AG09309 (cell line): ENCODE measurements at regions not wholly inside any gene's neighbourhood (a gene's known extent, or its start where the extent isn't known, plus 50 kb on each side); places are given as distances from the start of the nearest gene placed in this dataset.
"Not testable (repeated sequence)": the region's sequence is repeated elsewhere in the genome, so short reads cannot be mapped to it uniquely, and the experiment has no call there.

Experiments used
- DNase-seq: peaks from one replicate; pipeline ENCODE4 v3.0.0-alpha.2; 2010; ENCODE audit warnings: low read depth
- H3K4me3 ChIP-seq: 2 replicates; pipeline ENCODE4 v1.5.1; 2011; ENCODE audit warnings: mild to moderate bottlenecking, low read depth, low read length, moderate library complexity; ENCODE audit not compliant: control insufficient read depth
- TF ChIP-seq, protein P1 (sequence below): IDR thresholded peaks from 2 replicates; pipeline ENCODE4 v1.5.1; 2011; ENCODE audit warnings: mild to moderate bottlenecking, low read depth, low read length, inconsistent platforms; ENCODE audit not compliant: insufficient read depth, control insufficient read depth; ENCODE audit errors: missing control alignments

DNA sequence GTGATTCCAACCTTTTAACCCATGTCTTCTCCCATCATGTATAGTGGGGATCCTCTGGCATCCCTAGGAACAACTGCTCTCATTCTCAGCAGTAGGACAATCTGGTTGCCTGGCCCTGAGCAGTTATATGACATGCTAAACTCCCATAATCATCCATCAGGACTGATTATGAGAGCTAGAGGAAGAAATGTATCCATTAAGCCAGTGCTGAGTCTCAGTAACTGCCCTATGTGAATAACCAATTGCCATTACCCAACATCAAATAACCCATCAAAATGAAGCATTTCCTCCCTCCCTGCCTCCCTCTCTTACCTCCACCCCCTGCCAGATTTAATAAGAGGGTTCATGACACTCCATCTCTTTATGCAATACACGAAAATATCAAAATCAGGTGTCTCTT, 277.6 kb downstream of the NXPE2 start:
- no peak overlapping the region for H3K4me3 ChIP-seq
- DNase-seq = no peak
- TF ChIP-seq, protein P1, sequence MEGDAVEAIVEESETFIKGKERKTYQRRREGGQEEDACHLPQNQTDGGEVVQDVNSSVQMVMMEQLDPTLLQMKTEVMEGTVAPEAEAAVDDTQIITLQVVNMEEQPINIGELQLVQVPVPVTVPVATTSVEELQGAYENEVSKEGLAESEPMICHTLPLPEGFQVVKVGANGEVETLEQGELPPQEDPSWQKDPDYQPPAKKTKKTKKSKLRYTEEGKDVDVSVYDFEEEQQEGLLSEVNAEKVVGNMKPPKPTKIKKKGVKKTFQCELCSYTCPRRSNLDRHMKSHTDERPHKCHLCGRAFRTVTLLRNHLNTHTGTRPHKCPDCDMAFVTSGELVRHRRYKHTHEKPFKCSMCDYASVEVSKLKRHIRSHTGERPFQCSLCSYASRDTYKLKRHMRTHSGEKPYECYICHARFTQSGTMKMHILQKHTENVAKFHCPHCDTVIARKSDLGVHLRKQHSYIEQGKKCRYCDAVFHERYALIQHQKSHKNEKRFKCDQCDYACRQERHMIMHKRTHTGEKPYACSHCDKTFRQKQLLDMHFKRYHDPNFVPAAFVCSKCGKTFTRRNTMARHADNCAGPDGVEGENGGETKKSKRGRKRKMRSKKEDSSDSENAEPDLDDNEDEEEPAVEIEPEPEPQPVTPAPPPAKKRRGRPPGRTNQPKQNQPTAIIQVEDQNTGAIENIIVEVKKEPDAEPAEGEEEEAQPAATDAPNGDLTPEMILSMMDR = no peak

DNA sequence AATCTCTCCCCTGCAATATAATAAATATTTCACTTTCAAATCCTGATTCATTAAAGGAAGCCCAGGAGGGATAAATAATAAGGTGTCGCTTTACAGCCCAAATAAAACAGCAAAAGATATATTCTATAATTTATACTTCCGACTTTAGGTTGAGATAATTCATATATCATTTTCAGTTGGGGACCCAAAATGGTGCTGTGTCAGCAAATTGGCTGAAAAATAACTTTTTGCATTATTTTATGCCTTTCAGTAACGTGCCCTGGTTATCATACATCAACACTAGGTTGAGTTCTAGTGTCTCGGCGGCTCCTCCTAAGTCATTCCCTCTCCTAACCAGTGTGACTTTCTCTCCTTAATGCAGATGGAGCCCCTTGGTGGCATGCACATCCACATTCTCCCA, 278.2 kb downstream of the NXPE2 start:
- TF ChIP-seq, protein P1 = no peak
- no peak for DNase-seq
- H3K4me3 ChIP-seq = no peak overlapping the region

DNA sequence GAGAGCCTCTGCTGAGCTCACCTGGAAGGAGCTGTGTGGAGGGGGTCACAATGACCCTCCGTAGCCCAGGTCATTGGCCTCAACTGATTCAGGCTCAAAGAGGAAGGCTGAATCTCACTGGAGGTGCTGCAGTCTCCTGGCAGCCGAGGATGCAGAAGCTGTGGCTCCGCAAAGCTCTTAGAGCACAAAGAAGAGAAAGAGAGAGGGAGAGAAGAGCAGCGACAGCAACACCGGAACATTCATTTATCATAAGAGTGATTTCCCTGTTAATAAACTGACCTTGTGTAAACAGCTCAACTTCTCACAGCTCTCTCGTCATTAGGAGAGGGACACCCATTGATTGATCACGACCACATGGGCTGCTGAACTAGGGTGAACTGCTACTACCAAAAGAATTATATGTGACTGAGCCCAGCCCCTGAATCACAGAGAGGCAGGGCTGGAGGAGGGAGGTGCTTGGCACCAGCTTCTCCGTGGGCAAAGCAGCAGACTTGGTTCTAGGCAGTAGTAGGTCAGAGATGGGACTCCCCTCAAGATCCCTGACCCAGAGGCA, 281.7 kb downstream of the NXPE2 start:
- no peak for DNase-seq
- TF ChIP-seq, protein P1 = no peak
- no peak overlapping the region for H3K4me3 ChIP-seq

DNA sequence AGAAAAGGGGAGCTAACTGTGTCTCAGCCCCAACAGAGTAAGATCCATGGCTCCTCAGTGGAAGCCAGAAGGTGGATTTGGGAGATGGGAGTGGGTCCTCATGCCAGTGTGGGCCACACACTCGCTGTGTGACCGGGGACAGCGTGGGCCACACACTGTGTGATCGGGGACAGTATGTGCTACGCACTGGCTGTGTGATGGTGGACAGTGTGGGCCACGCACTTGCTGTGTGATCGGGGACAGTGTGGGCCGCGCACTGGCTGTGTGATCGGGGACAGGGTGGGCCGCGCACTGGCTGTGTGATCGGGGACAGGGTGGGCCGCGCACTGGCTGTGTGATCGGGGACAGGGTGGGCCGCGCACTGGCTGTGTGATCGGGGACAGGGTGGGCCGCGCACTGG, 282.5 kb downstream of the NXPE2 start:
- not testable (repeated sequence) for DNase-seq, H3K4me3 ChIP-seq

DNA sequence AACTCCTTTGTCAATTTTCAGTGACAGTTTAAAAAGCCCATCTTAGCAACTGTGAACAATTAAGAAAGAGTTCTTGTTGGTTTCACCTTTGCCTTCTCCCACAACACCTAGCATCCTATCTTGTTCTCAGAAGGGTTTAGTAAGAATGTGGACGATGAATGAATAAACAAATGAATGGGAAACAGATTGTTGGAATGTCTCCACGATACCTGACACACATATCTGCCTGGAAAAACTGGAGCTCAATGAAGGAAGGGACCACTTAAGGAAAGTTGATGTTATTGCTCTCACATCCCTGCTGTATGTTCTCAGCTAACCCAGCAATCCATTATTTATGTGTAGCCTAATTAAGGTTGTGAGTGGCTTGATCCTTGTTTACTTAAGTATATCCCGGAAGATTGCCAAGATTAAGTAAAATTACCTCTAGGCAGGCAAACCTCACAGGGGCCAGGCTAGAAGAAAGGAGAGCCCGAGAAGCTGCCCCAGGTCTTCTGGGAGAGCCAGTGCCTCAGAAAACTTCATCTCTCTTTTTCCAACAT, 286.4 kb downstream of the NXPE2 start:
- DNase-seq = no peak
- TF ChIP-seq, protein P1 = no peak
- no peak overlapping the region for H3K4me3 ChIP-seq

DNA sequence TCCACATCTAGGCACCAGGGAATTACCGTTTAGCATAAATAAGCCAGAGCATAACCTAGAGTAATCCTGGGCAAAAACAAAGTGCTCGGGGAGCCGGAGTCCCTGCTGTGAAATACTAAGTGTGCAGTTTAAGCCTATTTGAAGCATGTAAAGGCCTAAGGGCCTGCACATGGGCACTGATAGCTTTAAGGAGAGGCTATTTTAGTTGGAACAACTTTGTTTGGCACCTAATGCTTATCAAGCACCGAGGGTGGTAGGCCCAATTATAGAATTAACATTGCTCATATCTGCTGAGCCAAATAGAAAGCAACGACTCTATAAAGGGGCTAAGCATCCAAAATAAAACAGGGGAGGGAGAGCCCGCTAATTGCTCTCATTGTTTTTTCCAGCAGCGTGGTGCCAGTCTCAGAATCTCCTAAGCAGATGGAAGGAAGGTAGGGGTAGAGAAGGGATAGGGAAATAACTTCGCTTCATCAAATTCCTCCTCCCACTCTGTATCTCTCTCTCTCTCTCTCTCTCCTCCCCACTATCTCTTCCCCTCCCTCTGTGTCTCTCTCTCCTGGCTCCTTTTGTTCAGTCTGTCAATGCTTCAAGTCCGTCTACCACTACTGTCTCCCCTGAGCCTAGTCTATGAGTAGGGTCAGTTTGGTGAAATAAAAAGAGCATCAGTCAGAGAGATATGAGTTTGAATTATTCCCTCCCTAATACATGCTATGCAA, 292.8 kb downstream of the NXPE2 start:
- H3K4me3 ChIP-seq = no peak overlapping the region
- no peak for DNase-seq
- TF ChIP-seq, protein P1 = no peak

DNA sequence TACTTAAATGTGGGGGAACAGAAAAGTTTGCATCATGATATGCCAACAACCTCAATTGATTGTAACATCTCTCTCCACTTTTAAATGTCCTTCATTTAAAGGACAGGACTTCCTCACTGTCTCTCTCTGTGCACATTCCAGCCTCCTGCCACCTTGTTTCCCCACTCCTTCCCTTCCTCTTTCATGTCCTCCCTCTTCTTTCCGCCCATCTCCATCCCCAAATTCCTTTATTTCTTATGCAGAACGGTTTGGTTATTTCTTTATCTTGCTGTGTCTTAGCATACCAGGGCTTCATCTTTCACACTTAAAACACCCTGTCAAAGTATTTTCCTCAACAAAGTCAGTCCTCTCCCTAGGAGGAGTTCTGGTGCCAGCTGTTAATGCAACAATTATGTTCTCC, 293.8 kb downstream of the NXPE2 start:
- TF ChIP-seq, protein P1 = no peak
- DNase-seq = no peak
- no peak overlapping the region for H3K4me3 ChIP-seq
